HG03064 (cell line): ENCODE measurements at regions not wholly inside any gene's neighbourhood (a gene's known extent, or its start where the extent isn't known, plus 50 kb on each side); places are given as distances from the start of the nearest gene placed in this dataset.
"Not testable (repeated sequence)": the region's sequence is repeated elsewhere in the genome, so short reads cannot be mapped to it uniquely, and the experiment has no call there.

Experiments
- ATAC-seq: cut with Tn5 transposase; IDR thresholded peaks from one replicate; pipeline ENCODE4 v1.9.1; 2021; ENCODE audit warnings: low read depth; ENCODE audit not compliant: unreplicated experiment

- no peak for ATAC-seq
These were observed 248.6 kb downstream of the BTG1 start for GRCh38 chr12:91897025-91897515.

- ATAC-seq = no peak
These were observed 249.2 kb downstream of the BTG1 start for GRCh38 chr12:91896286-91897024.

- no peak for ATAC-seq
These were observed 250.7 kb downstream of the BTG1 start for GRCh38 chr12:91894911-91895310.

- no peak for ATAC-seq
These were observed 252.2 kb downstream of the BTG1 start for GRCh38 chr12:91893476-91893875.

GRCh38 chr12:91892081-91892855, 253.4 kb downstream of the BTG1 start:
- no peak for ATAC-seq

GRCh38 chr12:91890742-91891141, 254.9 kb downstream of the BTG1 start:
- ATAC-seq = no peak

- no peak for ATAC-seq
These were observed 255.7 kb downstream of the BTG1 start for GRCh38 chr12:91889910-91890309.

- no peak for ATAC-seq
These were observed 256.6 kb downstream of the BTG1 start for GRCh38 chr12:91889059-91889458.

GRCh38 chr12:91887957-91888356, 257.7 kb downstream of the BTG1 start:
- no peak for ATAC-seq

- no peak for ATAC-seq
These were observed 259.6 kb downstream of the BTG1 start for GRCh38 chr12:91885851-91886731.

- ATAC-seq = no peak
These were observed 261.4 kb downstream of the BTG1 start for GRCh38 chr12:91884230-91884629.

- no peak for ATAC-seq
These were observed 261.8 kb downstream of the BTG1 start for GRCh38 chr12:91883811-91884210.

- no peak for ATAC-seq
These were observed 262.7 kb downstream of the BTG1 start for GRCh38 chr12:91882910-91883309.

- ATAC-seq = no peak
These were observed 265.1 kb downstream of the BTG1 start for GRCh38 chr12:91880528-91880927.

GRCh38 chr12:91877456-91878235, 268.0 kb downstream of the BTG1 start:
- ATAC-seq = no peak

- peak; percentile 88 for ATAC-seq
These were observed 268.6 kb downstream of the BTG1 start for GRCh38 chr12:91877022-91877421.

- not testable (repeated sequence) for ATAC-seq
These were observed 270.0 kb downstream of the BTG1 start for GRCh38 chr12:91875671-91876070.

- no peak for ATAC-seq
These were observed 271.4 kb downstream of the BTG1 start for GRCh38 chr12:91874086-91874865.

- no peak for ATAC-seq
These were observed 273.9 kb downstream of the BTG1 start for GRCh38 chr12:91871751-91872150.
